ENCODE measurements at regions not wholly inside any gene's neighbourhood (a gene's known extent, or its start where the extent isn't known, plus 50 kb on each side); places are given as distances from the start of the nearest gene placed in this dataset.

- DNase-seq, result no peak
Observed at GRCh38 chr1:201710632-201711597, 118.0 kb upstream of the IPO9 start.

GRCh38 chr1:201711811-201712210, 117.1 kb upstream of the IPO9 start:
- DNase-seq, result no peak

GRCh38 chr1:201712387-201713085, 116.4 kb upstream of the IPO9 start:
- DNase-seq, result no peak

GRCh38 chr1:201713086-201713810, 115.7 kb upstream of the IPO9 start:
- DNase-seq, result no peak

GRCh38 chr1:201714542-201715329, 114.2 kb upstream of the IPO9 start:
- no peak for DNase-seq

GRCh38 chr1:201715351-201715750, 113.6 kb upstream of the IPO9 start:
- no peak for DNase-seq

- DNase-seq, result no peak
Observed at GRCh38 chr1:201715801-201716741, 112.9 kb upstream of the IPO9 start.

GRCh38 chr1:201716742-201717135, 112.2 kb upstream of the IPO9 start:
- no peak for DNase-seq

GRCh38 chr1:201717286-201717685, 111.7 kb upstream of the IPO9 start:
- no peak for DNase-seq

- DNase-seq, result no peak
Observed at GRCh38 chr1:201718346-201719202, 110.4 kb upstream of the IPO9 start.

- DNase-seq, result no peak
Observed at GRCh38 chr1:201719812-201720521, 109.0 kb upstream of the IPO9 start.

- DNase-seq, result no peak
Observed at GRCh38 chr1:201720522-201720844, 108.5 kb upstream of the IPO9 start.

- DNase-seq, result no peak
Observed at GRCh38 chr1:201721082-201722049, 107.6 kb upstream of the IPO9 start.

GRCh38 chr1:201724039-201724765, 104.8 kb upstream of the IPO9 start:
- no peak for DNase-seq

- no peak for DNase-seq
Observed at GRCh38 chr1:201724766-201725118, 104.2 kb upstream of the IPO9 start.

- DNase-seq, result no peak
Observed at GRCh38 chr1:201726700-201727099, 102.3 kb upstream of the IPO9 start.

GRCh38 chr1:201728731-201729130, 100.2 kb upstream of the IPO9 start:
- DNase-seq, result no peak
